Loucy (cell line): ENCODE measurements at regions not wholly inside any gene's neighbourhood (a gene's known extent, or its start where the extent isn't known, plus 50 kb on each side); places are given as distances from the start of the nearest gene placed in this dataset.

Source experiments
- CTCF ChIP-seq: fragments of 200-600 bp; sonication (generic); conservative IDR thresholded peaks from 2 replicates; pipeline ENCODE4 v1.5.1; 2014; ENCODE audit warnings: mild to moderate bottlenecking, antibody characterized with exemption, low read length
- EZH2phosphoT487 ChIP-seq: fragments of 200-600 bp; IDR thresholded peaks from 2 replicates; pipeline ENCODE4 v1.6.1; 2018; ENCODE audit warnings: antibody characterized with exemption, mild to moderate bottlenecking, moderate library complexity, borderline replicate concordance

DNA sequence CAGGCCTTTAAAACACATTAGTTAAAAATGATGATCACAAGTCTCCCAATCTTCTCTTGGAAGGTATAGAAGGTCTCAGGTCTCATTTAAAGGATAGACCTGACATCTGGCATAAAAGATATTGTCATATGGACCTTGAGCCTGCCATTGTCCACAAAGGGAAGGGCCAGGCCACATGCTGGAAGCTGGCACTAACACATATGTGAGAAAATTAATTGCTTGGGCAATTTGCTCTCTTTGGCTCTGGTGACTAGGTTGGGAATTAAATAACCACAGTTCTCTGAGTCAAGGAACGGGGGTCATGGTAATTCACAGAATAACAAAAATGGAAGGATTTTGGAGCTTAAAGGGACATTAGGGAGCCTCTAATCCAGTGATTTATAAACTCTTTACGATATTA lies 727.3 kb downstream of the BCL11A start:
- TF ChIP-seq CTCF (no peak), EZH2phosphoT487 (no peak)
